Ovary (tissue), 3 donors: ENCODE measurements at regions not wholly inside any gene's neighbourhood (a gene's known extent, or its start where the extent isn't known, plus 50 kb on each side); places are given as distances from the start of the nearest gene placed in this dataset.

Source experiments
- POLR2A ChIP-seq: fragments of 450-650 bp; IDR thresholded peaks from one replicate; pipeline ENCODE4 v1.6.1; 2017; ENCODE audit warnings: antibody characterized with exemption, mild to moderate bottlenecking, moderate library complexity
- TF ChIP-seq, protein P1 (sequence below), 3 donors: fragments of 450-650 bp in 2 of 3; fragments of 200-600 bp in 1 of 3; IDR thresholded peaks; one replicate each; pipeline versions ENCODE4 v1.5.1 to v1.8.0; 2016 to 2022; ENCODE audit warnings: antibody characterized with exemption in 3 of 3, mild to moderate bottlenecking in 1 of 3
- donor health status: DM: no; HTN: no; CAD: no.

DNA sequence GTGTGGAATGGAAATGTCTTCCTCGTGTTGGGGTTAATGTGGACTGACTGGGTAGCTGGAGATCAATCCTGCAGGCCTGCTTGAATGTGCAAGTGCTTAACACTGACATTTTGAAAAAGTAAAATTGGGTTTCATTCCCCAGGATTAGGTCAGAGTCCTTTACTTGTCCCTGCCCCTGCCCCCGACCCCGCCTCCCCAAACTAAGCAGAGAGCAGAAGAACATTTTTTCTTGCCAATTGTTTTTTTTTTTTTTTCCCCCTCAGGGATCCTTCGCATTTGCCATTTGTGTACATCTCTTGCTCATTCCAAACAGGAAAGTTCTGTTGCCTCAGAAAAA is 147.0 kb upstream of the NR2F2 start:
- TF ChIP-seq, protein P1, sequence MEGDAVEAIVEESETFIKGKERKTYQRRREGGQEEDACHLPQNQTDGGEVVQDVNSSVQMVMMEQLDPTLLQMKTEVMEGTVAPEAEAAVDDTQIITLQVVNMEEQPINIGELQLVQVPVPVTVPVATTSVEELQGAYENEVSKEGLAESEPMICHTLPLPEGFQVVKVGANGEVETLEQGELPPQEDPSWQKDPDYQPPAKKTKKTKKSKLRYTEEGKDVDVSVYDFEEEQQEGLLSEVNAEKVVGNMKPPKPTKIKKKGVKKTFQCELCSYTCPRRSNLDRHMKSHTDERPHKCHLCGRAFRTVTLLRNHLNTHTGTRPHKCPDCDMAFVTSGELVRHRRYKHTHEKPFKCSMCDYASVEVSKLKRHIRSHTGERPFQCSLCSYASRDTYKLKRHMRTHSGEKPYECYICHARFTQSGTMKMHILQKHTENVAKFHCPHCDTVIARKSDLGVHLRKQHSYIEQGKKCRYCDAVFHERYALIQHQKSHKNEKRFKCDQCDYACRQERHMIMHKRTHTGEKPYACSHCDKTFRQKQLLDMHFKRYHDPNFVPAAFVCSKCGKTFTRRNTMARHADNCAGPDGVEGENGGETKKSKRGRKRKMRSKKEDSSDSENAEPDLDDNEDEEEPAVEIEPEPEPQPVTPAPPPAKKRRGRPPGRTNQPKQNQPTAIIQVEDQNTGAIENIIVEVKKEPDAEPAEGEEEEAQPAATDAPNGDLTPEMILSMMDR (IDR thresholded peaks at IDR 0.05) = no peak
- TF ChIP-seq POLR2A = no peak
